ES-I3 (cell line): ENCODE measurements at regions not wholly inside any gene's neighbourhood (a gene's known extent, or its start where the extent isn't known, plus 50 kb on each side); places are given as distances from the start of the nearest gene placed in this dataset.

Experiments used
- H3K36me3 ChIP-seq: 2 replicates; pipeline ENCODE4 v1.6.1; 2013; ENCODE audit warnings: mild to moderate bottlenecking, low read length, control low read depth, moderate library complexity; ENCODE audit not compliant: insufficient read depth
- H3K4me1 ChIP-seq: 2 replicates; pipeline ENCODE4 v1.6.1; 2013; ENCODE audit warnings: mild to moderate bottlenecking, control low read depth, low read length; ENCODE audit not compliant: insufficient read depth
- H3K9ac ChIP-seq: 2 replicates; pipeline ENCODE4 v1.6.1; 2013; ENCODE audit warnings: low read depth, mild to moderate bottlenecking, low read length, moderate library complexity
- H3K9me3 ChIP-seq: 2 replicates; pipeline ENCODE4 v1.6.1; 2013; ENCODE audit warnings: mild to moderate bottlenecking, low read length, moderate library complexity; ENCODE audit not compliant: control insufficient read depth, insufficient read depth

DNA sequence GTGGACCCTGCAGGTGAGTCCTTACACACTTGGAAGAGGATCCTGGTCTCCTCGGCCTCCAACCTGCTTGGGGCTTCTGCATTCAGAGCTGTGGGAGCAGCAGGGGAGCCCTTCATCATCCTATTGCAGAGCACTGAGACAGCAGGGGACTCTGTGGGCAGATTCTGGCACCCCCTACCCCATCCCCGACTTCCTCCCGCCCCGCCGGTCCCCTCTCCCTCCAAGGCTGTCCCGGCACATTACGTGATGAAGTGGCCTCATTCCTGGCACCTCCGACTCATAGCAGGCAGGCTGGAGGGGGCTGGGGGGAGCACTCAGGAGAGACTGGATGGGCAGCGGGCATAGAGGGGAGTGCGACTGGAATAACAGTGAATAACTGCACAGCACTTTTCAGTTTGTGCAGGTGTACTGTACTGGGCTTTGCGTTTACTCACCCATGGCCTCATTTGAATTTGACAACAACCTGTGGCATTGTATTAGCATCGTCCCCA, 394.1 kb downstream of the MATN1 start:
- Histone ChIP-seq H3K36me3 (no peaks in the 10 kb centered on the region), H3K9ac (no peak overlapping the region)

DNA sequence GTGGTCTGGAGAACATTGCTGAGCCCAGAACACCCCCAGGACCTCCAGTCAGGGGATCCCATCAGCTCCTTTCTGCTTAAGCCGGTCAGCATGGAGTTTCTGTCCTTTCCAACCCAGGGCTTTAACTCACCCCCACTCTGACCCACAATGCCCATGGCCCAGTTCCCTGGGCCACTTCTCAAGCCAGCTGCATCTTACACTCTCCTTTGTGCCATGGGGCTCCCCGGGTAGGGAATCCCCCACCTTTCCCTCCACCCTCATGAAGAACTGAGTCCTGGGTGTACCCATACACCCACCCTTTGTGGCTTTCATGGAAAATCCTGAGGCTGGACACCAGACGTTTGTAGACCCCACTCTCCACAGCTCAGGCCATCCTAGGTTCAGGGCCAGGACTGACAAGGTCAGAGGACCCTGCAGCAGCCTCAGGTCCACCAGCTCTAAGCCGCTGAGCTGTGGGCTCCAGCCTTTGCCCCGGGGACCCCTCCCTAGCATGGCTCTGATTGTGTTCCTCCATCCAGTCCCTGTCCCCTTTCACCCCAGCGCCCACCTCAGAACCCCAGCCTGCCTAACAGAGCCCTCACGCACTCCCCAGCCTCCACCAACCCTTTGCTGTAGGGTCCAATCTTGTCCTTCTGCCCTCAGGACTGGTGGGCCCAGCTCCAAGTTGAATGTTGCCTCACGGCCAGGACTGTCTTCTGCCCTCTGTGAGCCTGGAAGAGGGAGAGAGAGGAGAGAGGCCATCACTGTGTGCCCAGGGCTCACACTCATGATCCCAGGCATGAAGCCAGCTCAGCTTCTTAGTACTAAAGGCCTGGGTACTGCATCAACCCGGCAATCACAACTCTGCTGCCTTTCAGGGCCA, 394.8 kb downstream of the MATN1 start:
- Histone ChIP-seq H3K9ac (no peak overlapping the region), H3K9me3 (no peaks in the 10 kb centered on the region), H3K36me3 (no peaks in the 10 kb centered on the region), H3K4me1 (no peaks in the 10 kb centered on the region)

More for the DNA sequence above, 394.1 kb downstream of the MATN1 start:
- no peaks in the 10 kb centered on the region for H3K9me3 ChIP-seq
- no peaks in the 10 kb centered on the region for H3K4me1 ChIP-seq

DNA sequence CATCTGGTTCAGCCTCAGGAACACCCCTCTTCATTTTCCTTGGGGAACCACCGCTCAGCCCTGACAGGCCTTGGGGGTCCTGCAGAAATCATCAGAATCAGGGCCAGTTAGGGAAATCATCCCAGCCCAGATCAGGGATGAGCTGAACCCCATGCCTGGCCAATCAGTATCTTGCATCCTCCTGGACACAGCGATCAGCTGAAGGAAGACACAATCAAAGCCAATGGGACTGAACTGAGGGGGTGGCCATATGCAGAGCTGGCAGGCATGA, 395.4 kb downstream of the MATN1 start:
- H3K36me3 ChIP-seq: no peaks in the 10 kb centered on the region
- H3K4me1 ChIP-seq: no peaks in the 10 kb centered on the region
- H3K9ac ChIP-seq: no peak overlapping the region

DNA sequence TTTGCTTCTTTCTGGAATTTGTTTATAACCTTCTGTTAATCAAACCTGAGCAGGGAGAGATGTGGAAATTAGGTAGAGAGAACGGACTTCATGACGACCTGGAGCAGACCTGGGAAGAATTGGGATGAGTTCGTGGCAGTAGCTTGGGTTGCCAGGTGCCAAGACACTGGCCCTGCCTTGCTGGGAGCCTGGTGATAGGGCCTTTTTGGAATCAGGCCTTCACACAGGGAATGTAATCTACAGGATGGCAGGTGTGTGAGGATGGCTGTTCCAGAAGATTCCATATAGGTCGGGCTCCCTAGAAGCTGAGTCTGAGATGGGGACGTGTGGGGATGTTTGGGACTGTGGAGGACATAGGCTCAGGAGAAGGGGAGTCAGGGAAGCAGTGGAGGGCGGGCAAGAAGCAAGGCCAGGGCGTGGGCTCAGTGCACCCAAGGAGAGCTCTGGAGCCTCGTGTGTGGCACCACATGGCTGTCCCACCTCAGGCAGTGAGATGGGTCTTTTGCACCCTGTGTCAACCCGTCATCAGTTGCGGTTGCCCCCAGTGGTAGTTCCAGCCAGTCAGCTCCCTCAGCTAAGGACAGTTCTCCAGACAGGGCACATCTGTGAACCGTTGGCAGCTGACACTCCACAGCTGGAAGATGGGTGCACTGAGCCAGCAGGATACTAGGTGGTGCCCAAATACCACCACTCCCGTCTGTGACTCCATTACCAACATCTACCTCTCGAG, 395.9 kb downstream of the MATN1 start:
- Histone ChIP-seq H3K36me3 (no peaks in the 10 kb centered on the region), H3K9me3 (no peaks in the 10 kb centered on the region), H3K4me1 (no peaks in the 10 kb centered on the region), H3K9ac (no peak overlapping the region)

More for the DNA sequence above, 395.4 kb downstream of the MATN1 start:
- no peaks in the 10 kb centered on the region for H3K9me3 ChIP-seq

DNA sequence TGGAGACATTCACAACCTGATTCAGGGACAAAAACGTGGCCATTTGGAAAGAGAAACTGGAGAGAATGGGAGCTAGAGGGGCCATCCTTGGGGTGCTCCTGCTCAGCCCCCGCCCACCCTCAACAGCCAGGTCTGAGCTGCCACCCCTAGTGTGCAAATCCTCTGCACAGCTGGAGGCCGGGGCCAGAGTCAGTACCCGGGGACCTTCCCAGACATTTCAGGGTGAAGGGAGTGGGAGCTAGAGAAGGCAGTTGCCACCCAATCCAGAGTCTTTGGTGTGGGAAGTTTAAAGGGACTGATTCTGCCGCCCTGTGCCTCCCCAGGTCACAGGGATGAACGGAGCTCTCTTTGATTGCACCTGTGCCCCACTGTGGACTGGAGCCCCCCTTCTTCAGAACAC, 397.4 kb downstream of the MATN1 start:
- Histone ChIP-seq H3K4me1 (no peaks in the 10 kb centered on the region), H3K9ac (no peak overlapping the region), H3K9me3 (no peaks in the 10 kb centered on the region), H3K36me3 (no peaks in the 10 kb centered on the region)

DNA sequence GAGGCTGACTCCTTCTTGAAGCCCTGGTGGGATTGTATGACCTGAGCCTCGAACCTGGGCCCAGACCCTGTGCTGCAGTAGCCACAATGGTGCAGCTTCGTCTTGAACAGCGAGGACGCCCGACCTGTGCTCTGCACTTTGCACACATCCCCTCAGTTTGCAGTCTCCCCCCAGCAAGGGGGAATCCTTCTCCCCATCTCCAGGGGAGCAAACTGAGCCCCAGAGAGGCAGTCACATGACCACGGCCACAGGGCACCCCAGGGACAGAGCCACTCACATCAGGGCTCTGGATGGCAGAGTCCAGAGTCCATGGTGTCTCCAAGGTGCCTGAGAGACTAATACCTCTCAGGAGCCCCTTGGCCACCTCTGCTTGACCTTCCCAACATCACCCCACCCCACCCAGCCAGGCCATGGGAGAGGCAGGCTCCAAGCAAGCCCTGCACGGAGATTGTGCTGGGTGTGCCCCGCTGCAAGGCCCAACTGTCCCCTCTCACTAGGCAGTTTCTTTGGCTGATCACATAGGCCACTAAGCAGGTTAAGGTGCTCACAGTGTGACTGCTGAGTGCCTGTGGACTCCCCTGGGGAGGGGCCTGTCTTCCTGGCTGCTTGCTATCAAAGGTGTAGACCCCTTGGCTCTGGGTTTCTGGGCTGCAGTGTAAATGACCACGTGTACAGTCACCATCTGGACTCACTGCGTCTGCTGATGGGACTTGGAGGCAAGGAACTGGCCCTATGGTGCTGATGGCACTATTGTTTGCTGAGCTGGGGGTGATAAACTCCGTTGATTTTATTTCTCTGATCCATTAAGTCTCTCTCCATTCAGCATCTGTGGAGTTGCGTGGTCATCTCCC, 398.1 kb downstream of the MATN1 start:
- H3K4me1 ChIP-seq: no peaks in the 10 kb centered on the region
- no peak overlapping the region for H3K9ac ChIP-seq
- no peaks in the 10 kb centered on the region for H3K9me3 ChIP-seq
- no peaks in the 10 kb centered on the region for H3K36me3 ChIP-seq

DNA sequence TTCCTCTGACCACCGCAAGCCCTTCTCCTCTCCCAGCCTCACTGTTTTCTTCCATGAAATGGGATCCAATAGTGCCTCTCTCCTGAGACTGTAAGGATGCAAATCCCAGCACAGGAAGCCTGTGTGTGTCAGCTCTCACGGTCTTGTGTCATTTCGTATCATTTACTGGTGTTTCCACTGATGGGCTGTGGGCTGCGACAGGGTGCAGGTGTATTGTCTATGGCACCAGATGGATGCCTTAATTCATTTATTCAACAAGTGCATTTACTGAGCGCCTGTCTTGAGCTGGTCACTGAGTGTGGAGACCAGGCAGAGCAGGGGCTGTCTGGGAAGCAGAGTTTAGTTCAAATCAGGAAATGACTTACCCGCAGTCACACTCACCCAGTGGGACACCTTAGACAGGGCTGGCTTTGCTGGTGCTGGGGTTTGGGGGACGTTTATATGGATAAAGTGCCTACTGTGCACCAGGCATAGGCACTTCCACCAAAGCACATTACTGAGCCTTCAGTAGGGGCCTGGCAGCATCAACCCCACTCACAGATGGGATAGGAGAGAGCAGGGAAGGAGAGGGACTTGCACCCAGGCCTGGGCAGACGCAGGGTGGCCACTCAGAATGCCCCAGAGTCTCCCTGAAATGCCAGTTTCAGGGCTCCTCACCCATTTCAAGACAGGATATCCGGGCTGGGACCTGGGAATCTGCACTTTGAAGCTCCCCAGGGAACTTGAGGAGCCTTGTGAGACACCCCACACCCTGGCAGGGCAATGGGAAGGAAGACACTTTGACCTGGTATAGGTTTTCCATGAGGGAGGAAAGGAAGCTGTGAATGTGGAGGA, 398.9 kb downstream of the MATN1 start:
- H3K4me1 ChIP-seq: no peaks in the 10 kb centered on the region
- no peaks in the 10 kb centered on the region for H3K36me3 ChIP-seq
- no peaks in the 10 kb centered on the region for H3K9me3 ChIP-seq
- H3K9ac ChIP-seq: no peak overlapping the region

DNA sequence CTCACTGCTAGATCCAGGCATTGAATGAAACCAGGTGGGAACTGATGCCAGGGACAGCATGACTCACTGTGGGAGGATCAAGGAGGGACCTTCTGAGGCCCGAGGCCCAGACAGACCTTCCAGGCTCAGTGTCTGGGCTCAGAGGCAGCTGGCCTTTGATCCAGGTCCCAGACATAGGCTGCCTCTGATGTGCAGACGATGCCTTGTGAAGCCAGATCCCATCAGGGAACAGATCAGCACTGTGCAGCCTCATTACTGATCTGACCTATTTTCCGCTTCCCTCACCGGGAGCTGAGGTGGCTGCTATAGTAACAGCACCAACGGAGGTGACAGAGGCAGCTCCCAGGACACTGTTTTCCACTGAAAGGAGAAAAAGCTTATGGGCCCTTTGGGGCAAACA, 399.5 kb downstream of the MATN1 start:
- Histone ChIP-seq H3K9me3 (no peaks in the 10 kb centered on the region), H3K4me1 (no peaks in the 10 kb centered on the region), H3K9ac (no peak overlapping the region), H3K36me3 (no peaks in the 10 kb centered on the region)

DNA sequence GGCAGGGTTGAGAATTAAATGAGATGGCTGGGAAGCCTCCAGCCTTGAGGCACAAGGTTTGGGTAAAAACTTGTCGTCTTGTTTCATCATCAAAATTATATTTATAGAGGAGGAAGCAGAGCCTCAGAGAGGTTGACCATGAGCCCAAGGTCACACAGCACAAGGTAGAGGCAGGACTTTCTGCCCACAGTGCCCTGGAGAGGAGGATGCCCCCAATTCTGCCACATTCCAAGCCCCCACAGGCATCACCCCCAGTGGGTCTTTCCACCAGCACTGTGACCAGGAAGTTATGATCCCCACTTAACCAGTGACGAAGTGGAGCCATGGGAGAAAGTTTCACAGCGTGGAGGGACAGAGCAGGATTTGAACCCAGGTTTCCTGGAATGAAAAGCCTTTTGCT, 400.0 kb downstream of the MATN1 start:
- Histone ChIP-seq H3K4me1 (no peaks in the 10 kb centered on the region), H3K36me3 (no peaks in the 10 kb centered on the region), H3K9ac (no peak overlapping the region), H3K9me3 (no peaks in the 10 kb centered on the region)

DNA sequence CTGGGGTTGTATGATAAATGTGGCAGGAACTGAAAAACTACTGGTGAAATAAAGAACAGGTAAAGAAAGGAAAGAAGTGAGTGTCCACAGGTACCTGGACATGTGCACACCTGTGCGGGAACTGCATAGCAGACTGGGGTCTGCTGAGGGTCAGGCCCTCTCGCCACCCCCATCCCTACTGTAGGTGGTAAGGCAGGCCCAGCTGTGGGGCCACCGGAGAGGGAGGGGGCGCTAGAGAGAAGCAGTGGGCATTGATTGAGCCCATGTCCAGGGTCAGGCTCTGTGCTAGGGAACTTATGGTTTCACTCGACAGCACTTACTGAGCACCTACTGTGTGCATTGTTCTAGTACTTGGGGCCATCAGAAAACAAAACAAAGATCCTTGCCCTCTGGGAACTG, 400.5 kb downstream of the MATN1 start:
- H3K36me3 ChIP-seq: no peaks in the 10 kb centered on the region
- H3K4me1 ChIP-seq: no peaks in the 10 kb centered on the region
- no peaks in the 10 kb centered on the region for H3K9me3 ChIP-seq
- no peak overlapping the region for H3K9ac ChIP-seq

DNA sequence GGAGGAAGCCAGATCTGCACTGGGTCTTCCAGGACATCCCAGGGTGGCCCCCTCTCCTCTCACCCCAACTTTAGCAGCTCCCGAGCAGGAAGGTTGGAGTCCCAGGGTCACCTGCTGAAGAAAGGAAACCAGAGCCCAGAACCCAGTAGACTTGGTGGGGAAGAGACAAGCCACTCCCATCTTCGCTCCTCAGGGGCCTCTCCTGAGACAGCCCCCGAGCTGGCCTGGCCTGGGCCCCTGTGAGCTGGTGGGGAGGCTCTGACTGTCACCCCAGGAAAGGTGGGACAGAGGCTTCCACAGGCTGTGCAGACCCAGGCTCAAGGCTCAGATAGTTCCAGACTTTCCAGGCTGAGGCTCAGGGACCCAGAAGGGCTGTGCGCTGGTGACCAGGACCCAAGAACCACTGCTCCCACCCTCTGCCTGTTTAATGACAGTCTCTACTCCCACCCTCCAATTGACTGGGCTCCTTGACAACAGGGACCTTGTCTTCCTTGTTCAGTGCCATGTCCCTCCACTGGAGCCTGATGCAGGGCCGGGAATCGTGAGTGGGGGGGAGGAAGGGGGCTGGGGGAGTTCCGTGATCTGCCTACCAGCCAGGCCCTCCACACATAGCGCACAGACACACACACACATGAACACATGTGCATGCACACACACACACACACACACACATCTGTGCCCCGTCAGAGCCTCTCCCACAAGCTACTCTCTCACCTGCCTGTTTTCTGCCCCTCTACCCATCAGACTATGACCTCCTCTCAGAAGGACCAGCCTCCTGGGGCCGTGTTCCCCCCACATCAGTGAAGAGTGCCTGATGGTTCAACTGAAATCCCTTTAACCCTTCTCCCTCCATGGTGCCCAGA, 401.2 kb downstream of the MATN1 start:
- no peaks in the 10 kb centered on the region for H3K9me3 ChIP-seq
- H3K9ac ChIP-seq: no peak overlapping the region
- H3K36me3 ChIP-seq: no peaks in the 10 kb centered on the region
- no peaks in the 10 kb centered on the region for H3K4me1 ChIP-seq

DNA sequence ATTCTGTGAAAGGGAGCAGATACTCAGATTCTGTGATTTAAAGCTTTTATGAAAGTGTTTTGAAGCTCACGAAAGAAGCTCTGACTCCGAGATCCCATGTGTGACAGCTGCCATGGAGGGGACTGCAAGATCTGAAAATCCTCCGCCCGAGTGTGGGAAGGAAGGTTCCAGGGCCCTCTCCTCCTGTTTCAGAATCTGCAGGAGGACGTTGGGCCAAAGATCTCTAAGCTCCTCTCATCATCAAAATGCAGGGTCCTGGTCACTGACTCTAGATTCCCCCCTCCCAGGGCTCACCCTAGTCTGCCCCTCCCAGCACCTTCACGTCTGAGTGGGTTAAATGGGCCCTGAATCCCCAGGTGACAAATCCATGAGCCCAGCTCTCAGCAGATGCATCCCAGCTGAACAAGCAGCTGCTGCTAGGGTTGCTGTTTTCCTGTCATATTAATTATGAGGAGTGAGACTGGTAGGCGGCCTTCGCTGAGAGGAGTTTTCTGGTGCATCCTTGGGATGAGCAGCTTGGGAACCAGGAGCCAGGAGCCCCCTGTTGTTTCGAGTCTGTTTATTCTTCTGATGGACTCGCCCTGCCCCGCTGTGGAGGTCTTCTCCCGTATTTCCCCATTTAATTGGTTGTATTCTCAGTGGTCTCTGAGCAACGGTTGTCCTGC, 402.0 kb downstream of the MATN1 start:
- Histone ChIP-seq H3K9ac (no peak overlapping the region), H3K4me1 (no peaks in the 10 kb centered on the region)

DNA sequence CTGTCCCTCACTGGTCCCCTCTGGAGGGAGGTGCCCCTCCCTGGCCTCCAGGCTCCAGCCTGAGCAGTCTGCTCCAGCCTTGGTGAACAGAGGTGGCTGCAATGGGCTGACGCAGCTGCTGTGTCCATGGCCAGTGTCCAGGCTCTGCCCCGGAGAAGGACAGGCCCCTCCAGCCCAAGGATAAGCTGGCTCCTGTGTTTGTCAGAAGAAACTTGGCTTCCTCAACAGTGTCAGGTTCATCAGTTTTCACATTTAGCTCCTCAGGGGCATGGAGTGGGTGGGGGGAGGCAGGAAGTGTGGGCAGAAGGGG, 402.8 kb downstream of the MATN1 start:
- Histone ChIP-seq H3K9me3 (no peaks in the 10 kb centered on the region), H3K36me3 (no peaks in the 10 kb centered on the region), H3K4me1 (no peaks in the 10 kb centered on the region), H3K9ac (no peak overlapping the region)

More for the DNA sequence above, 402.0 kb downstream of the MATN1 start:
- Histone ChIP-seq H3K9me3 (no peaks in the 10 kb centered on the region), H3K36me3 (no peaks in the 10 kb centered on the region)
